Body of pancreas (tissue), 4 donors: ENCODE measurements at regions not wholly inside any gene's neighbourhood (a gene's known extent, or its start where the extent isn't known, plus 50 kb on each side); places are given as distances from the start of the nearest gene placed in this dataset.
"Not testable (repeated sequence)": the region's sequence is repeated elsewhere in the genome, so short reads cannot be mapped to it uniquely, and the experiment has no call there.

Experiments used
- ATAC-seq: fragments of 150-250 bp; one replicate; pipeline ENCODE4 v1.9.1; 2016
- DNase-seq, 4 donors: peaks; one replicate each; pipeline ENCODE4 v3.0.0-alpha.2; 2019
- H3K27ac ChIP-seq, 4 donors: fragments of 200-600 bp; sonication (generic); 1 replicate in 3 of 4; 2 replicates in 1 of 4; pipeline versions ENCODE4 v1.5.1 to v1.6.1; 2016 to 2019; ENCODE audit warnings: mild to moderate bottlenecking in 1 of 4, mixed read lengths in 1 of 4, moderate library complexity in 1 of 4
- H3K27me3 ChIP-seq, 2 donors: fragments of 200-600 bp; sonication (generic); one replicate each; pipeline ENCODE4 v1.6.0; 2016; ENCODE audit warnings: mild to moderate bottlenecking in 1 of 2
- H3K36me3 ChIP-seq, 2 donors: fragments of 200-600 bp; sonication (generic); replicated peaks in 1 of 2; 2 replicates each; pipeline ENCODE4 v1.5.1; 2016; ENCODE audit warnings: low read depth in 2 of 2; ENCODE audit not compliant: insufficient read depth in 1 of 2
- H3K4me1 ChIP-seq: fragments of 200-600 bp; sonication (generic); one replicate; pipeline ENCODE4 v1.6.0; 2016
- H3K4me3 ChIP-seq, 2 donors: fragments of 200-600 bp; sonication (generic); 1 replicate in 1 of 2; 2 replicates in 1 of 2; pipeline ENCODE4 v1.5.1; 2016 to 2019
- H3K9me3 ChIP-seq, 3 donors: fragments of 200-600 bp; sonication (generic); 1 replicate in 2 of 3; 2 replicates in 1 of 3; pipeline ENCODE4 v1.5.1; 2016
- CTCF ChIP-seq, 7 experiments: fragments of 450-650 bp in 4 of 7; fragments of 200-600 bp in 3 of 7; sonication (generic) in 3 of 7; IDR thresholded peaks; one replicate each; pipeline ENCODE4 v1.5.1; 2016 to 2019; ENCODE audit warnings: antibody characterized with exemption in 7 of 7
- POLR2A ChIP-seq, 3 donors: fragments of 450-650 bp; IDR thresholded peaks; one replicate each; pipeline ENCODE4 v1.6.1; 2016; ENCODE audit warnings: antibody characterized with exemption in 3 of 3, mild to moderate bottlenecking in 2 of 3
- WGBS, 2 donors: methylation state at CpG; one replicate each; pipeline ENCODE4 v1.1.5; 2017; 5-methylcytosine and 5-hydroxymethylcytosine counted together
- intact Hi-C: fragments of 100-400 bp; cut with DNase I; formaldehyde crosslinking; loops from one replicate; pipeline ENCODE4 v1.15.1; 2023

GRCh38 chr7:63047546-63047945 is 951.1 kb upstream of the ZNF722 start:
- DNase-seq (no peak), ATAC-seq (no peak)
- Histone ChIP-seq H3K36me3 (no peaks in the 10 kb centered on the region), H3K27ac (no peak overlapping the region), H3K27me3 (no peaks in the 10 kb centered on the region), H3K4me3 (no peak overlapping the region), H3K4me1 (no peaks in the 10 kb centered on the region), H3K9me3 (no peaks in the 10 kb centered on the region)
- WGBS, 2 donors = 42 to 52% methylated on average over 3 of the region's 3 CpGs
- intact Hi-C loops = no loop called here
- no peak for TF ChIP-seq CTCF (IDR thresholded peaks at IDR 0.05)
- TF ChIP-seq POLR2A (IDR thresholded peaks at IDR 0.05) = no peak

- H3K27ac ChIP-seq = no peak overlapping the region
- intact Hi-C loops = no loop called here
- ATAC-seq (no peak), DNase-seq (no peak)
- H3K27me3 ChIP-seq = no peaks in the 10 kb centered on the region
- H3K36me3 ChIP-seq = no peaks in the 10 kb centered on the region
- H3K4me3 ChIP-seq = no peak overlapping the region
- H3K4me1 ChIP-seq = no peaks in the 10 kb centered on the region
- 30 to 33% methylated on average over 4 to 20 of the region's 45 CpGs for WGBS, 2 donors
- TF ChIP-seq CTCF (IDR thresholded peaks at IDR 0.05) (no peak), POLR2A (IDR thresholded peaks at IDR 0.05) (no peak)
- peaks cover 0 to 17% (median 0%) of the 10 kb centered on the region in 3 donors for H3K9me3 ChIP-seq
These were observed 944.4 kb upstream of the ZNF722 start for GRCh38 chr7:63054191-63054661.

- no peak for TF ChIP-seq CTCF (IDR thresholded peaks at IDR 0.05)
- no peak for TF ChIP-seq POLR2A (IDR thresholded peaks at IDR 0.05)
- H3K4me3 ChIP-seq = no peak overlapping the region
- WGBS, 2 donors = 72 to 88% methylated on average over 3 to 5 of the region's 5 CpGs
- ATAC-seq = no peak
- intact Hi-C loops = no loop called here
- peaks cover 0 to 18% (median 0%) of the 10 kb centered on the region in 3 donors for H3K9me3 ChIP-seq
- no peak for DNase-seq
- H3K27ac ChIP-seq = no peak overlapping the region
- H3K27me3 ChIP-seq = no peaks in the 10 kb centered on the region
- H3K36me3 ChIP-seq = no peaks in the 10 kb centered on the region
- no peaks in the 10 kb centered on the region for H3K4me1 ChIP-seq
These were observed 941.4 kb upstream of the ZNF722 start for GRCh38 chr7:63057265-63057664.

- DNase-seq, intact Hi-C loops, ATAC-seq, H3K36me3 ChIP-seq, H3K4me1 ChIP-seq, H3K4me3 ChIP-seq, H3K27me3 ChIP-seq, H3K27ac ChIP-seq: not testable (repeated sequence)
- 56 to 57% methylated on average over 8 to 9 of the region's 9 CpGs for WGBS, 2 donors
- H3K9me3 ChIP-seq = peaks cover 0 to 18% (median 0%) of the 10 kb centered on the region in 3 donors
These were observed 937.9 kb upstream of the ZNF722 start for GRCh38 chr7:63060701-63061100.

- intact Hi-C loops = no loop called here
These were observed 933.0 kb upstream of the ZNF722 start for GRCh38 chr7:63065684-63066083.

GRCh38 chr7:63066235-63066634 is 932.4 kb upstream of the ZNF722 start:
- H3K4me1 ChIP-seq, ATAC-seq, H3K9me3 ChIP-seq, H3K27me3 ChIP-seq, H3K27ac ChIP-seq, DNase-seq, H3K4me3 ChIP-seq, H3K36me3 ChIP-seq, intact Hi-C loops: not testable (repeated sequence)
- WGBS, 2 donors = 32 to 36% methylated on average over 4 of the region's 4 CpGs

More at GRCh38 chr7:63065684-63066083, 933.0 kb upstream of the ZNF722 start:
- TF ChIP-seq POLR2A (IDR thresholded peaks at IDR 0.05) = no peak
- TF ChIP-seq CTCF (IDR thresholded peaks at IDR 0.05) = no peak
- Histone ChIP-seq H3K36me3 (no peaks in the 10 kb centered on the region), H3K27me3 (no peaks in the 10 kb centered on the region), H3K27ac (no peak overlapping the region), H3K9me3 (no peaks in the 10 kb centered on the region), H3K4me3 (no peak overlapping the region), H3K4me1 (no peaks in the 10 kb centered on the region)
- WGBS, 2 donors = 31 to 39% methylated on average over 2 of the region's 2 CpGs
- ATAC-seq = no peak
- no peak for DNase-seq
